CD4-positive, CD25-positive, alpha-beta regulatory T cell (primary cell): ENCODE measurements at regions not wholly inside any gene's neighbourhood (a gene's known extent, or its start where the extent isn't known, plus 50 kb on each side); places are given as distances from the start of the nearest gene placed in this dataset.
A peak's percentile ranks its signal among the peaks of the same experiment; 100 is the strongest.

ENCODE experiments used
- ATAC-seq, 2 donors: fragments of 150-1000 bp; cut with Tn5 transposase; one replicate each; pipeline ENCODE4 v1.10.0; 2021; ENCODE audit warnings: low read depth in 2 of 2, moderate number of reproducible peaks in 2 of 2, moderate library complexity in 1 of 2
- DNase-seq, 3 donors: peaks; one replicate each; pipeline versions ENCODE4 v3.0.0 to v3.0.0-alpha.2; 2012 to 2022; ENCODE audit warnings: mixed read lengths in 1 of 3
- H3K27ac ChIP-seq: one replicate; pipeline ENCODE4 v1.7.0; 2013; ENCODE audit warnings: mild to moderate bottlenecking, low read length; ENCODE audit not compliant: insufficient read depth, poor library complexity, severe bottlenecking
- H3K27me3 ChIP-seq: one replicate; pipeline ENCODE4 v1.7.0; 2013; ENCODE audit warnings: low read length; ENCODE audit not compliant: control insufficient read depth, insufficient read depth
- H3K36me3 ChIP-seq: one replicate; pipeline ENCODE4 v1.7.0; 2013; ENCODE audit warnings: mild to moderate bottlenecking, low read length, moderate library complexity; ENCODE audit not compliant: control insufficient read depth, insufficient read depth
- H3K4me1 ChIP-seq: 2 replicates; pipeline ENCODE4 v1.7.0; 2013; ENCODE audit warnings: mild to moderate bottlenecking, low read length; ENCODE audit not compliant: insufficient read depth, control insufficient read depth, poor library complexity, severe bottlenecking
- H3K4me3 ChIP-seq: one replicate; pipeline ENCODE4 v1.7.0; 2013; ENCODE audit warnings: low read depth, mild to moderate bottlenecking, low read length, moderate library complexity
- H3K9me3 ChIP-seq, 2 experiments: 1 replicate in 1 of 2; 2 replicates in 1 of 2; pipeline ENCODE4 v1.7.0; 2013; ENCODE audit warnings: low read length in 2 of 2, mild to moderate bottlenecking in 1 of 2, moderate library complexity in 1 of 2; ENCODE audit not compliant: control insufficient read depth in 2 of 2
- H3K27ac Mint-ChIP-seq, 3 donors: one replicate each; pipeline ENCODE4 v1.8.0; 2020 to 2022; ENCODE audit warnings: mild to moderate bottlenecking in 3 of 3, mixed read lengths in 3 of 3, moderate library complexity in 2 of 3
- H3K27me3 Mint-ChIP-seq: one replicate; pipeline ENCODE4 v1.8.0; 2022; ENCODE audit warnings: mild to moderate bottlenecking, mixed read lengths
- H3K36me3 Mint-ChIP-seq: one replicate; pipeline ENCODE4 v1.8.0; 2020; ENCODE audit warnings: mixed read lengths
- H3K4me1 Mint-ChIP-seq, 4 donors: one replicate each; pipeline ENCODE4 v1.8.0; 2020 to 2022; ENCODE audit warnings: mixed read lengths in 4 of 4, mild to moderate bottlenecking in 1 of 4
- H3K4me3 Mint-ChIP-seq, 4 donors: one replicate each; pipeline ENCODE4 v1.8.0; 2020 to 2022; ENCODE audit warnings: mild to moderate bottlenecking in 4 of 4, mixed read lengths in 4 of 4, moderate library complexity in 3 of 4
- H3K9me3 Mint-ChIP-seq, 7 donors: one replicate each; pipeline ENCODE4 v1.8.0; 2020 to 2022; ENCODE audit warnings: mixed read lengths in 7 of 7, mild to moderate bottlenecking in 3 of 7, moderate library complexity in 2 of 7

DNA sequence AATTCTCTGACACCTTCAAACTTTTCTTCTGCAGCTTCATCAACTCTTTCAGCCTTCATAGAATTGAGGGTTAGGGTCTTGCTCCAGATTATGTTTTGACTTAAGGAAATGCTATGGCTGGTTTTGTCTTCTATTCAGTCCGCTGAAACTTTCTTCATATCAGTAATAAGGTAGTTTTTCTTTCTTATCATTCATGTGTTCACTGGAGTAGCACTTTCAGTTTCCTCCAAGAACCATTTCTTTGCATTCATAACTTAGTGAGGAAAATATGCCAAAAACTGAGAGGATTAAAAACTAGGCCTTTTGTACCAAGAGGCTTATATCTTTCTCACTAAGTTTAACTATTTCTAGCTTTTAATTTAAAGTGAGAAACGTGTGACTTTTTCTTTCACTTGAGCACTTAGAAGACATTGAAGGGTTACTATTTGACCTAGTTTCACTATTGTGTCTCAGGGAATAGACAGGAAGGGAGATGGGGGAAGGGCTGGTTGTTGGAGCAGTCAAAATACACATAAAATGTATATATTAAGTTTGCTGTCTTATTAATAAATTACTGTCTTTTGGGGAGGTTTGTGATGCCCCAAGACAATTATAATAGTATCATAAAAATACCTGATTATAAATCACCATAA, 1110.1 kb downstream of the TBL1XR1 start:
- no peaks in the 10 kb centered on the region for H3K27me3 Mint-ChIP-seq
- no peaks in the 10 kb centered on the region for H3K36me3 ChIP-seq
- no peak overlapping the region for H3K4me3 Mint-ChIP-seq
- no peak overlapping the region for H3K27ac ChIP-seq
- no peaks in the 10 kb centered on the region for H3K9me3 ChIP-seq
- H3K4me1 Mint-ChIP-seq, result no peaks in the 10 kb centered on the region
- H3K27me3 ChIP-seq, result no peaks in the 10 kb centered on the region
- H3K27ac Mint-ChIP-seq, result no peak overlapping the region
- H3K9me3 Mint-ChIP-seq, result peaks cover 0 to 11% (median 5%) of the 10 kb centered on the region in 7 donors
- no peaks in the 10 kb centered on the region for H3K4me1 ChIP-seq
- H3K4me3 ChIP-seq, result no peak overlapping the region
- no peak for DNase-seq
- no peaks in the 10 kb centered on the region for H3K36me3 Mint-ChIP-seq
- no peak for ATAC-seq

DNA sequence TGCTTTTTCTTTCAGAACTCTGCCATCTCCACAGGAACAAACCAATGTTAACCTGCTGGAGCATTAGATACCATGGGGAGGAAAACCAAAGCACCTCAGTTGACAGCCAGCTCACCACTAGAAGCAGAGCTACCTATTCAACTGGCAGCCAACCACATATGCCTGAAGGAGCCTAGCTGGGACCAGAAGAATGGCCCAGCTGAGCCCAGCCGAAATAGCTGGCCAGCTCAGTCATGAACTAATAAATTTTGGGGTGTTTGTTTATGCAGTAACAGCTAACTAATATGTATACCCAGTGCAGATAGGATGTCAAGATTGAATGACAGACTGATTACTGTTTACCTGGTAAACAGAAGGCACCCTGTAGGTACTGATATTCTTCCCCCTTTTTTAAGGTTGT, 1117.5 kb downstream of the TBL1XR1 start:
- Mint-ChIP-seq H3K9me3 (peaks cover 0 to 10% (median 3%) of the 10 kb centered on the region in 7 donors), H3K27me3 (no peaks in the 10 kb centered on the region), H3K4me3 (peak overlapping the region in 1 of 4 donors; percentile 18), H3K4me1 (no peaks in the 10 kb centered on the region), H3K36me3 (no peaks in the 10 kb centered on the region), H3K27ac (no peak overlapping the region)
- H3K9me3 ChIP-seq, result no peaks in the 10 kb centered on the region
- H3K27ac ChIP-seq, result no peak overlapping the region
- no peak for ATAC-seq
- no peak for DNase-seq
- H3K4me1 ChIP-seq, result no peaks in the 10 kb centered on the region
- no peak overlapping the region for H3K4me3 ChIP-seq
- no peaks in the 10 kb centered on the region for H3K27me3 ChIP-seq
- H3K36me3 ChIP-seq, result no peaks in the 10 kb centered on the region

DNA sequence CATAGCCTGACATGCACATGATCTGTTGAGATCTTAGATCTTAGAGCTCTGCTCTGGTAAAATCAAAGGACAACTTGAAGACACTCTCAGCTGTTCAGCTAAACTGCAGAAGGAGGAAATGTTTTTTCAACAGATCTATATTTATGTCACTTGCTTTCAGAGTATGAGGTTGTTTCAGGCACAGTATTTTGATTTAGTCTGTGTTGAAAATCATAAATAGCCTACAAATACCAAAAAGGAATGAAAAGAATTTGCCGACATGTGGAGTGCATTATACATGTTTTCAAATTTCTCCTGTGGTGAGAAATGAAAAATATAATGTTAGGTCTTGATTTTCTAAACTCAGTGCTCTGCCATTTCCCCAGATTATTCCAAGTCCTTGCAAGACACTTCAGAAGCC, 1118.4 kb downstream of the TBL1XR1 start:
- Mint-ChIP-seq H3K4me1 (no peaks in the 10 kb centered on the region), H3K4me3 (no peak overlapping the region), H3K9me3 (peaks cover 0 to 16% (median 4%) of the 10 kb centered on the region in 7 donors), H3K36me3 (no peaks in the 10 kb centered on the region), H3K27me3 (no peaks in the 10 kb centered on the region), H3K27ac (no peak overlapping the region)
- Histone ChIP-seq H3K27me3 (no peaks in the 10 kb centered on the region), H3K4me3 (no peak overlapping the region), H3K36me3 (no peaks in the 10 kb centered on the region), H3K4me1 (no peaks in the 10 kb centered on the region), H3K27ac (no peak overlapping the region), H3K9me3 (no peaks in the 10 kb centered on the region)
- DNase-seq (no peak), ATAC-seq (no peak)

DNA sequence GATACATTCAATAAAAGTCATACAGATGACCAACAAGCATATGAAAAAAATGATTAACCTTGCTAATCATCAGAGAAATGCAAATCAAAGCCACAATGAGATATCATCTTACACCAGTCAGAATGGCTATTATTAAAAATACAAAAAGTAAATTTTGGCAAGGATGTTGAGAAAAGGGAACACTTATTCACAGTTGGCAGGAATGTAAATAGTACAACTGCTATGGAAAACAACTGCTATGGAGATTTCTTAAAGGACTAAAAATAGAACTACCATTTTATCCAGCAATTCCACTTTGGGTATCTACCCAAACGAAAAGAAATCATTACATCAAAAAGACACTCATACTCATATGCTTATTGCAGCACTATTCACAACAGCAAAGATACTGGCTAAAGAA, 1121.8 kb downstream of the TBL1XR1 start:
- ATAC-seq, result no peak

DNA sequence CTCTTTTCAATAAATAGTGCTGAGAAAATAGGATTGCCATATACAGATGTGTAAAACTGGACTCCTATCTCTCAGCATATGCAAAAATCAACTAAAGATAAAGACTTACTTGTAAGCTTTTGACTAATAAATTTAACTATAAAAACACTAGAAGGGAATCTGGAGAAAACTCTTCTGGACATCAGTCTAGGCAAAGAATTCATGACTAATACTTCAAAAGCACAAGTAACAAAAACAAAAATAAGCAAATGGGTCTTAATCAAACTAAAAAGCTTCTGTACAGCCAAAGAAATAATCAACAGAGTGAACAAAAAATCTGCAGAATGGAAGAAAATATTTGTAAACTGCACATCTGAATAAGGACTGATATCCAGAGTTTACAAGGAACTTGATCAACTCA, 1122.2 kb downstream of the TBL1XR1 start:
- Mint-ChIP-seq H3K9me3 (peaks cover 0 to 14% (median 8%) of the 10 kb centered on the region in 7 donors), H3K27ac (no peak overlapping the region), H3K4me3 (no peak overlapping the region), H3K27me3 (no peaks in the 10 kb centered on the region), H3K4me1 (no peaks in the 10 kb centered on the region), H3K36me3 (no peaks in the 10 kb centered on the region)
- H3K27ac ChIP-seq, result no peak overlapping the region
- no peaks in the 10 kb centered on the region for H3K9me3 ChIP-seq
- no peaks in the 10 kb centered on the region for H3K4me1 ChIP-seq
- no peak for DNase-seq
- no peaks in the 10 kb centered on the region for H3K27me3 ChIP-seq
- no peaks in the 10 kb centered on the region for H3K36me3 ChIP-seq
- H3K4me3 ChIP-seq, result no peak overlapping the region
- ATAC-seq, result no peak

More for the DNA sequence above, 1121.8 kb downstream of the TBL1XR1 start:
- Histone ChIP-seq H3K4me3 (no peak overlapping the region), H3K9me3 (no peaks in the 10 kb centered on the region), H3K27me3 (no peaks in the 10 kb centered on the region), H3K4me1 (no peaks in the 10 kb centered on the region), H3K36me3 (no peaks in the 10 kb centered on the region), H3K27ac (no peak overlapping the region)
- no peaks in the 10 kb centered on the region for H3K4me1 Mint-ChIP-seq
- no peaks in the 10 kb centered on the region for H3K27me3 Mint-ChIP-seq
- no peak for DNase-seq
- H3K36me3 Mint-ChIP-seq, result no peaks in the 10 kb centered on the region
- no peak overlapping the region for H3K4me3 Mint-ChIP-seq
- H3K9me3 Mint-ChIP-seq, result peaks cover 2 to 15% (median 6%) of the 10 kb centered on the region in 7 donors
- no peak overlapping the region for H3K27ac Mint-ChIP-seq

DNA sequence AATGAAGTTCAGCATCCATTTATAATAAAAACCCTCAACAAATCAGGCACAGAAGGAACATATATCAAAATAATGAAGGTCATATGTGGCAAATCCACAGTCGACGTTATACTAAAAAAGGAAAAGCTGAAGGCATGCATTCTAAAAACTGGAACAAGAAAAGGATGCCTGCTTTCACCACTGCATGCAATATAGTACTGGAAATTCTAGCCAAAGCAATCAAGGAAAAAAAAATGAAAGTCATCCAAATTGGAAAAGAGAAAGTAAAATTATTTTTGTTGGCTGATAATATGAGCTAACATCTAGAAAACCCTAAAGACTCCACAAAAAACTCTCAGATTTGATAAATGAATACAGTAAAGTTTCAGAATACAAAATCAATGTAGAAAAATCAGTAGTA, 1123.2 kb downstream of the TBL1XR1 start:
- no peak overlapping the region for H3K4me3 Mint-ChIP-seq
- no peaks in the 10 kb centered on the region for H3K36me3 Mint-ChIP-seq
- peaks cover 0 to 14% (median 8%) of the 10 kb centered on the region in 7 donors for H3K9me3 Mint-ChIP-seq

DNA sequence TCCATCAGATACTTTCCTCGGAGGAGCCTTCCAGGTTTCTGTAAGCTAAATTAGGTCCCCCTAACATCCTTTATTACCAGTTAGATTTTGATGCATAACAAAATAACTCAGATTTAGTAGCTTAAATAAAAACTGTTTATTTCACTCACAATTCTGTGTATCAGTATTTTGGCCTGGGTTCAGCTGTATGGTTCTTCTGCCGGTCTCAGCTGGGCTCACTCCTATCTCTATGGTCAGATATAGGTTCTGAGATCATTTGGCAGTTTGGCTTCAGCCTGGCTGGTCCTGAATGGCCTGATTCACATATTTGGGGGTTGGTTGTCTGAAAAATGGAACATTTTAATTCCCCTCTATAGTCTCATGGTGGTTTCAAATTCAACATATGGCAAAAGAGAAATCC, 1125.3 kb downstream of the TBL1XR1 start:
- H3K4me1 ChIP-seq, result no peaks in the 10 kb centered on the region
- Mint-ChIP-seq H3K4me1 (no peaks in the 10 kb centered on the region), H3K27me3 (no peaks in the 10 kb centered on the region), H3K4me3 (no peak overlapping the region), H3K36me3 (no peaks in the 10 kb centered on the region), H3K9me3 (peaks cover 0 to 13% (median 7%) of the 10 kb centered on the region in 7 donors), H3K27ac (no peak overlapping the region)
- ATAC-seq (no peak), DNase-seq (no peak)
- H3K4me3 ChIP-seq, result no peak overlapping the region
- H3K27me3 ChIP-seq, result no peaks in the 10 kb centered on the region
- H3K9me3 ChIP-seq, result no peaks in the 10 kb centered on the region
- H3K36me3 ChIP-seq, result no peaks in the 10 kb centered on the region
- H3K27ac ChIP-seq, result no peak overlapping the region

More for the DNA sequence above, 1123.2 kb downstream of the TBL1XR1 start:
- H3K9me3 ChIP-seq, result no peaks in the 10 kb centered on the region
- Mint-ChIP-seq H3K4me1 (no peaks in the 10 kb centered on the region), H3K27ac (no peak overlapping the region), H3K27me3 (no peaks in the 10 kb centered on the region)
- ATAC-seq (no peak), DNase-seq (no peak)
- no peaks in the 10 kb centered on the region for H3K27me3 ChIP-seq
- no peak overlapping the region for H3K4me3 ChIP-seq
- H3K27ac ChIP-seq, result no peak overlapping the region
- no peaks in the 10 kb centered on the region for H3K4me1 ChIP-seq
- H3K36me3 ChIP-seq, result no peaks in the 10 kb centered on the region

DNA sequence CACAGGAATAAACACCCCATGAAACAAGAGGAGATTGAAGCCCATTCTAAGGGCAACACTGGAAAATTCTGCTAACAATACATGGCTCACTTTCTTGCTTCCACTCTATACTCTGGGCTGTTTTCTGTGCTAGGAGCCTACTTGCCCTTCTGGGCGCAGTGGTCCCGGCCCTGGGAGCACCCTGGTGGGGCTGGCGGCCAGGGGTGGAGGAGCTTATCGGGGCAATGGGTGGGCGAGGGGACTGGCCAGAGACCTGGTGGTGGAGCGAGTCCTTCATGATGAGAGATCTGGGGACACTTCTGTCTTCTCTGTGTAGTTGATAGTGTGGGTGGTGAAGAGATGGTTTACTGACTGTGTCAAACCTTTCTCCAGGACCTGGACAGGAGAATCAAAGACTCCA, 1128.5 kb downstream of the TBL1XR1 start:
- no peak for ATAC-seq
- Histone ChIP-seq H3K4me3 (no peak overlapping the region), H3K4me1 (no peaks in the 10 kb centered on the region), H3K36me3 (no peaks in the 10 kb centered on the region), H3K27me3 (no peaks in the 10 kb centered on the region), H3K27ac (no peak overlapping the region), H3K9me3 (no peaks in the 10 kb centered on the region)
- H3K4me1 Mint-ChIP-seq, result no peaks in the 10 kb centered on the region
- H3K36me3 Mint-ChIP-seq, result no peaks in the 10 kb centered on the region
- peaks cover 0 to 8% (median 5%) of the 10 kb centered on the region in 7 donors for H3K9me3 Mint-ChIP-seq
- DNase-seq, result no peak
- H3K4me3 Mint-ChIP-seq, result no peak overlapping the region
- H3K27me3 Mint-ChIP-seq, result no peaks in the 10 kb centered on the region
- H3K27ac Mint-ChIP-seq, result no peak overlapping the region
